Lower leg skin (tissue), 3 donors: ENCODE measurements at regions not wholly inside any gene's neighbourhood (a gene's known extent, or its start where the extent isn't known, plus 50 kb on each side); places are given as distances from the start of the nearest gene placed in this dataset.

Source experiments
- CTCF ChIP-seq, 3 donors: fragments of 450-650 bp; IDR thresholded peaks; one replicate each; pipeline ENCODE4 v1.5.1; 2016; ENCODE audit warnings: antibody characterized with exemption in 3 of 3, mild to moderate bottlenecking in 3 of 3, moderate library complexity in 2 of 3
- POLR2A ChIP-seq, 2 donors: fragments of 450-650 bp; IDR thresholded peaks; one replicate each; pipeline ENCODE4 v1.6.1; 2016 to 2017; ENCODE audit warnings: antibody characterized with exemption in 2 of 2, mild to moderate bottlenecking in 1 of 2, moderate library complexity in 1 of 2

DNA sequence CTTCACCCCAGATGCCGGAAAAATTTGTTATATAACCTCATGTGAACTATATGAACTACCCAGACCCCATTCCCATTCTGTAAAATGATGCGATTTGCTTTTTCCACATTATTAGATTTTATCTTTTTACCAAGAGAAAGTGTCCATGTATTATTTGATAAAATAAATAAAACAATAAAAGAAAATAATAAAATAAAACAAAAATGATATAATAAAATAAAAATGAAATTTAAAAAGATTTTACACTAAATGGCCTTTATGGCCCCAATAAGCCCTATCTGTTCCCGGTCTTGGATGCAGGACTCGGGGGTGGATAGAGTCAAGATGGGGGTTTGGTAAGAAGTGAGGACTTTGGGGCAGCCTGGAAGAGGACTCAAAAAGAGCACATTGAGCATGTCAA, 357.2 kb downstream of the MATN1 start:
- TF ChIP-seq CTCF (IDR thresholded peaks at IDR 0.05) (no peak), POLR2A (IDR thresholded peaks at IDR 0.05) (no peak)
